DMS114 treated with DMSO at 0.1 percent for 48 hours (cell line): ENCODE measurements at regions not wholly inside any gene's neighbourhood (a gene's known extent, or its start where the extent isn't known, plus 50 kb on each side); places are given as distances from the start of the nearest gene placed in this dataset.
"Not testable (repeated sequence)": the region's sequence is repeated elsewhere in the genome, so short reads cannot be mapped to it uniquely, and the experiment has no call there.

ENCODE experiments used
- DNase-seq: peaks from one replicate; lab custom pipeline; 2025; ENCODE audit not compliant: unreplicated experiment; lab: John Stamatoyannopoulos, UW

GRCh38 chr10:117781216-117781831 is 238.8 kb downstream of the EMX2 start:
- no peak for DNase-seq

DNA sequence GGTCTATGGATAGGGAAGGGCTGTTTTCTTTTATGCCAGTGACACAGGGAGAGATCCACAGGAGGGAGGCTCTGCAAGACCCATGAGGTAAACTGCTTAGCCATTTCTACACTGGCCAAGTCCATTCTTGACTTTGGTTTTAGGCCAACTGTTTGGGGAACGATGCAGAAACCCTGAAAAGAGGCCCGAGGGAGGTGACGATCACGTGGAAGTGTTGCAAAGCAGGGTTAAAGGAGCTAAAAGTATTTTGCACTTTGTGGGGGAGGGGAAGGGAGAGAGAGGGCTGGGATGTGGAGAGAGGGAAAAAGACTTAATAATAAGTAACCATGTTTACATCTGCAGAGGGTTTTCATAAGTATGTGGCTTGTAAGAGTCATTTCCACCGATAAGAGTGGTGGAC is 239.7 kb downstream of the EMX2 start:
- no peak for DNase-seq

DNA sequence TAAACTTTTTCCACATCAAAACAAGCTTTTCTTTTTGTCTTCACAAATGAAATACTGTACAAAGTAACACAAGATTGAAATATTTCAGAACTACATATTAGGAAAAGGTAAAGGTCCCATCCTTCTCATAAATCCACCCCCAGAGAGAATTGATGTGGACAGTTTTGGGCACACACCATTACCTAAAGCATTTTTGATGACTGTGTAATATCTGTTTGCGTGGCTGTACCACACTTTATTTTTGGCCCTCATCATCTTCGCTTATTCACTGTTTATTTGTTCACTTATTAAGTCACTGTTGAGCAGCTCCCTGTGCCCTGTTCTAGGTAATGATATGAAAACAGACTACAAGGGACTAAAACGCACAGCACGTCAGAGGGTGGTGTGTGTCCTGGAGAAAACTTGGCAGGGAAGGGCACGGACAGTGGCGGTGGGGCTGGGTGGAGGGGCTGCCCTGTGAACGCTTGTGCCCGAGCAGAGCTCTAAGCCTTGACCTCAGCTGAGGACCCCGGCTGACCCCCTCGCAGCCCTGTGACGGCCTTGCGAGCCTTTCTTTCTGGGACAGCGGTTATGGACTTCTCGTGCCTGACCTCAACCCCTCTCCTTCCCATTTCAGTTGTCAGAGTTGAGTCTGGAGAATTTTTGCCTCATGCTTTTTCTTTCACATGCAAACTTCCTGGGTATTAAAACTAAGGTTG is 241.3 kb downstream of the EMX2 start:
- no peak for DNase-seq

- DNase-seq, result no peak
Observed at GRCh38 chr10:117784776-117785175, 242.2 kb downstream of the EMX2 start.

DNA sequence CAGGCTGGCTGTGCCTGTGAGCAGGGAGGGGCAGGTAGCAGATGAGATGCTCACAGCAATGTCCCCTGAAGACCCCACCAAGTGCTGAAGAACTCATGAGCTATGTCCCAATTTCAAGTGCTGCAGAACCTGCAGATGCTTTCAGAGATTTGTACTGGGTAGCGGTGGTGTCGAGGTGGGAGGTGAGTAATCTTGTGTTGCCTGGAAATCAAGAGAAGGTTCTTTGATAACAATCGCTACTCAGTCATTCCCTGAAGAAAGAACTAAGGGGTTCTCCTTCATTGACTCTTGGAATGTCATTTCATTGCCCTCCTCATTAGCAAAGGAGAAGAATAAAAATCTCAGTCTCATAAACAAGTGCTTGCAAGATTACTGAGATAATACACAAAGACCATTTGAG is 246.4 kb downstream of the EMX2 start:
- DNase-seq, result no peak

GRCh38 chr10:117790179-117790578 is 247.6 kb downstream of the EMX2 start:
- DNase-seq, result no peak

DNA sequence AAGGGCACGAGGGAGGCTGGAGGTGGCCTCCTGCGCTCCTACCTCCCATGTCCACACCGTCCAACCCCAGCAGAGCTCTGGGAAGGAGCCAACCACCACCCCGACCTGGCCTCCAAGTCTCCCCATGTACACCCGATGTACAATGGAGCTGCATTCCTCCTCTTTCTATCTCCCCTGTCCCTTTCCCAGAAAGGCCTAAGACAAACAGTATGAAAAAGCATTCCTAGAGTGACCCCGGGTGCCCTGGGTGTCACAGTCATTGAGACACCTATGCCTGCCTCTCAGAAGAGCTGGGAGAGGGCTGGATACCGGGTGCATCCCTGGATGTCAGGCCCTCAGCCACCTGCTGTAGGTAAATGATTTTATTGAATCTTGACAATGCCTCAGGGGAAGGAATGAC is 248.1 kb downstream of the EMX2 start:
- no peak for DNase-seq

DNA sequence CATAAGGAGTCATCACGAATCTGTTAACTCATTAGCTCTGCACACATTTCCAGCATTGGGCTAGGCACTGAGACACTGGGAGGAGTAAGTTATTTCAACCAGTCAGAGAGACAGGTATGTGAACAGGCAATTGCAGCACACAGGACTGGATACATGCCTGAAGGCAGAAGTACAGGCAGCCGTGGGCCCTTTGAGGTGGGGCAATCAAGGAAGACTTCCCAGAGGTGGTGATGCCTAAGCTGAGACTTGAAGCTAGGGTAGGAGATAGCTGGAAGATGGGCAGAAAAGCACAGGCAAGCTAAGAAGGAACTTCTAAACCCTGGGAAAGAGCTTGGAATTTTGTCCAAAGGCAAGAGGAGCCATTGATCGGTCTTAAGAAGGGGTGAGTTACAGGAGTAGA is 249.7 kb downstream of the EMX2 start:
- DNase-seq, result no peak

- DNase-seq, result no peak
Observed at GRCh38 chr10:117796130-117796745, 250.5 kb downstream of the RAB11FIP2 start.

GRCh38 chr10:117797296-117797695 is 249.4 kb downstream of the RAB11FIP2 start:
- no peak for DNase-seq

- DNase-seq, result no peak
Observed at GRCh38 chr10:117801691-117802090, 245.1 kb downstream of the RAB11FIP2 start.

GRCh38 chr10:117804470-117805011 is 242.2 kb downstream of the RAB11FIP2 start:
- no peak for DNase-seq

- DNase-seq, result no peak
Observed at GRCh38 chr10:117805139-117805538, 241.6 kb downstream of the RAB11FIP2 start.

DNA sequence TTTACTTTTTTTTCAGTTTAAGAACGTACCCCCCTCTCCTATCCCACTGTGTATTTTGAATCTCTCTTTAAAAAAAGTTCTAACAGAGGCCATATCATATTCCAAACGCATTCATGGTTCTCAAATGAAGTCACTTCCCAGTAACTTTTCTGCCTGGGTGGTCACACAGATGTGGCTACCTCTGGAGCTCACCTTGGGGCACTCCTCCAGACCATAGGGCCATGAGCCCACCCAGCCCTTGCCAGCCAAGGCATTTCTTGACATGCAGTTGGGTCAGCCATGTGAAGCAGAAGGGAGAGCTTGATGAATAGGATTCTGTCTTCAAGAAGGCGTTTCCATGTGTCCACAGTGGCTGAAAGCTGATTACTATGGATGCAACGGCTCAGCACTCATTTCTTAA is 239.3 kb downstream of the RAB11FIP2 start:
- no peak for DNase-seq

- not testable (repeated sequence) for DNase-seq
Observed at GRCh38 chr10:117815816-117816215, 230.9 kb downstream of the RAB11FIP2 start.

DNA sequence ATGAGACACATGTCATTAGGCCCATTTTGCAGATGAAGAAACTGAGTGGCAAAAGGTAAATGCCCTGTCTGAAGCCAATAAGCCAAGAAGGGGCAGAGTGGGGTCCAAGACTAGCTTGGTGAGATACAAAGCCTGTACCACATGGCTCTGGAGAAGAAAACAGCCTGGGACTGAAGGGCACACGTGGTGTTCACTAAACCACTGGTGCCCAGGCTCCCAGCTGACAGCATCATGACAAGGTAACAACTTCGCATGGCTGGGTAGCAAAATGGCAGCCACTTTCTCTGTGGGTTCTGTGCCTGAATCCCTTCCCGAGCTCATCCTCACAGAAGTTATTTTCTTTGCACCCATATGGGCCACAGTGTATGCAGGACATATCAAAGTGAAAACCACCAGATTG is 229.6 kb downstream of the RAB11FIP2 start:
- DNase-seq, result no peak

DNA sequence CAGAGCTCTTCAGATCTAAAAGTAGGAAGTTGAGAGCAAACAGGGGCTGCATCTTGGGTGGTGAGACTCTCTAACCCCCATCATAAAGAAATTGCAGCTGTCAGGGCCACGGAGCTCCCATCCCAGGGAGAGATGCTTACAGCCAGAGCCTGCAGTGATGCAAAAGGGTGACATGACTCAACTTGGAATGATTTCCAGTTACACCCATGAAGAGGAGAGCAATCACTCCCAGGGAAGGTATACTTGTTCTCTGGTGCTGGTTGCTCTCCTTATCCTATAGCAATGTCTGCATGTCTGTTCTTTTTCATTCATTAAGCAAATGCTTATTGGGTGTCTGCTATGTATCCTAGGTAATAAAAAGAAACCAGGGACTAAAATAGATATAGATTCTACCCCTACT is 228.0 kb downstream of the RAB11FIP2 start:
- no peak for DNase-seq

DNA sequence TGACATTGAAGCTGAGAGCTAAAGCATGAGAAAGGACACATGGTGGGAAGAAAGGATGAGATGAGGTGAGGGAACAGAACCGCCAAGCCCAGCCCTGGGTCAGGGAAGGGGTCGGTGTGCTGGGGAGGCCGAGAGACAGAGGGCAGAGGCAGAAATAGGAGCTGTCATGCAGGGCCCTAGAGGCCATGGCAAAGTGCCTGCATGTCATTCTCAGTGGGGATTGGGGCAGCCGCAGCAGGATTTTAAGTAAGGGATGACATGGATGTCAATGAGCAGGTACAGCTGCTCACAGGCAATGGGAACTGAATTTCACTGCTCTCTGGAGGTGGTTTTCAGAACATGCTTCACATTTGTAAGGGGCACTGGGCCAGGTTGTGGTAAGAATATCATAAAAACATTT is 227.4 kb downstream of the RAB11FIP2 start:
- no peak for DNase-seq

DNA sequence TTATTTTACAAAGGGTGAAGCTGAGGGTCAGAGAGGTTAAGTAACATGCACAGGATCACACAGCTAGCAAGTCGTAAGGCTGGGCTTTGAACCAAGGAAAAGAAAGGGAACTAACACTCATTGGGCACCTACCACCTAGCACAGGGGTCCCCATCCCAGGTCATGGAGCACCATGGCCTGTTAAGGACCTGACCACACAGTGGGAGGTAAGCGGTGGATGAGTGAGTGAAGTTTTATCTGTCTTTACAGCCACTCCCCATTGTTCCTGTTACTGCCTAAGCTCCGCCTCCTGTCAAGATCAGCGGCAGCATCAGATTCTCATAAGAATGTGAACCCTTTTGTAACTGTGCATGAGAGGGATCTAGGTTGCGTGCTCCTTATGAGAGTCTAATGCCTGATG is 222.8 kb downstream of the RAB11FIP2 start:
- no peak for DNase-seq

DNA sequence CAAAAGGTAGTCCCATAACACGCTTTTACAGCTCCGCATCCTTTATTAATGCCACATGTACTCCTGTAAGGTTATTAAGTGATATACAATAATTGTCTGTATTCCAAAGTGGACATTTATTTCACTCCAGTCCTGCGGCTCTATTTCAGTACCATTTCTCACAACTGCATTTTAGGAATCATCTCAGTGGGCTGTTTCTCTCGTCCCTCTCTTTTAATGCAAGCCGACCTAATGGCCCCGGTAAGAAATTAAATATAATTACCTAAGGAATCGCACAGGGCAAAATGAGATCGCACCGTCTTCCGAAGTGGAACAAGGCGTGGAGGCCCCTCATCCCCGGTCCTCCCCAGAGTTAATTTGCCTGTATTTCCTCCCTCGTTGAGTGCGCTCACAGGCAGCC is 216.5 kb downstream of the RAB11FIP2 start:
- DNase-seq, result no peak

DNA sequence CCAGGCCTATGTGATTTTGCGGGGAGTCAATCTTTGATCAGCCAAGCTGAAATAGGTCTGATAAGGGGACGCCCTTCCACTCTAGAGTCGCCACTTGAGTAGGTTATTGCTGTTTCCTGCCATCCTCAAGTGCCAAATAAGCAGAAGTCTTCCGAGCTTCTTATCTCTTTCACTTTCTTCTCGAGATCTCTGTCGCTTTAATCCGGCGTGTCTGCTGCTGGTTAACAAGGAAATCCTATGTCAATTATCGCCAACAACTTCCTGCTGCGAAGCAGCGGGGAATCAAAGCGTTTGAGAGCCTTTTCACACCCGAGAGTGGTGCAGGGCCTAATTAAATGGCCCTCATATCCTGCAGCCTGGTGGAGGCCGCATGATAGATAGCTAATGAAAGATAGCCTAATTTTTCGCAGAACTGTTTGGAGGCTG is 215.9 kb downstream of the RAB11FIP2 start:
- no peak for DNase-seq
